T-cell (primary cell): ENCODE measurements at regions not wholly inside any gene's neighbourhood (a gene's known extent, or its start where the extent isn't known, plus 50 kb on each side); places are given as distances from the start of the nearest gene placed in this dataset.

Source experiments
- ATAC-seq, 4 experiments: fragments of 200-7000 bp in 3 of 4; fragments of 150-1000 bp in 1 of 4; cut with Tn5 transposase; replicated peaks in 1 of 4; 1 replicate in 3 of 4; 2 replicates in 1 of 4; pipeline ENCODE4 v1.10.0; 2021; ENCODE audit warnings: moderate library complexity in 3 of 4, mild to moderate bottlenecking in 2 of 4, moderate number of reproducible peaks in 1 of 4
- CTCF ChIA-PET, 2 donors: fragments of 300-600 bp; sonication (Branson Sonifier 250); formaldehyde crosslinking; loops; one replicate each; lab custom pipeline; 2022; ENCODE audit warnings: antibody characterized with exemption in 2 of 2; lab: Charles Lee
- POLR2A ChIA-PET, 2 donors: fragments of 300-600 bp; sonication (Branson Sonifier 250); formaldehyde crosslinking; loops; one replicate each; lab custom pipeline; 2022; ENCODE audit warnings: antibody characterized with exemption in 2 of 2; lab: Charles Lee
- DNase-seq, 35 experiments: peaks; one replicate each; pipeline versions ENCODE4 v3.0.0 to v3.0.0-alpha.2; 2013 to 2023
- H3K27ac ChIP-seq: one replicate; pipeline ENCODE4 v1.5.1; 2013; ENCODE audit warnings: low read length
- H3K27me3 ChIP-seq, 2 experiments: replicated peaks in 1 of 2; 1 replicate in 1 of 2; 2 replicates in 1 of 2; pipeline versions ENCODE4 v1.6.1 to v1.7.0; 2013; ENCODE audit warnings: low read length in 1 of 2, mixed read lengths in 1 of 2; ENCODE audit not compliant: control insufficient read depth in 2 of 2, insufficient read depth in 2 of 2; ENCODE audit errors: extremely low read depth in 1 of 2
- H3K36me3 ChIP-seq, 2 donors: 1 replicate in 1 of 2; 2 replicates in 1 of 2; pipeline versions ENCODE4 v1.6.1 to v1.7.0; 2013; ENCODE audit warnings: low read length in 1 of 2; ENCODE audit not compliant: control insufficient read depth in 2 of 2, insufficient read depth in 1 of 2; ENCODE audit errors: extremely low read depth in 1 of 2
- H3K4me1 ChIP-seq, 2 experiments: 1 replicate in 1 of 2; 2 replicates in 1 of 2; pipeline versions ENCODE4 v1.6.1 to v1.7.0; 2013; ENCODE audit warnings: low read length in 2 of 2, mixed read lengths in 1 of 2; ENCODE audit not compliant: insufficient read depth in 2 of 2, control insufficient read depth in 1 of 2; ENCODE audit errors: extremely low read depth in 1 of 2
- H3K4me3 ChIP-seq, 2 donors: 1 replicate in 1 of 2; 2 replicates in 1 of 2; pipeline versions ENCODE4 v1.5.1 to v1.7.0; 2013; ENCODE audit warnings: mild to moderate bottlenecking in 2 of 2, low read length in 1 of 2, moderate library complexity in 1 of 2; ENCODE audit not compliant: control insufficient read depth in 1 of 2; ENCODE audit errors: extremely low read depth in 1 of 2
- H3K9me3 ChIP-seq: 2 replicates; pipeline ENCODE4 v1.7.0; 2013
- H3K27ac Mint-ChIP-seq, 2 donors: one replicate each; pipeline ENCODE4 v1.8.0; 2020 to 2021; ENCODE audit warnings: mild to moderate bottlenecking in 2 of 2, mixed read lengths in 2 of 2
- H3K27me3 Mint-ChIP-seq, 2 donors: one replicate each; pipeline ENCODE4 v1.8.0; 2021 to 2022; ENCODE audit warnings: mixed read lengths in 2 of 2
- H3K36me3 Mint-ChIP-seq: one replicate; pipeline ENCODE4 v1.8.0; 2021; ENCODE audit warnings: mixed read lengths
- H3K4me1 Mint-ChIP-seq, 3 donors: one replicate each; pipeline ENCODE4 v1.8.0; 2020 to 2022; ENCODE audit warnings: mixed read lengths in 3 of 3, mild to moderate bottlenecking in 1 of 3
- H3K4me3 Mint-ChIP-seq, 3 donors: one replicate each; pipeline ENCODE4 v1.8.0; 2020 to 2022; ENCODE audit warnings: mild to moderate bottlenecking in 3 of 3, mixed read lengths in 3 of 3, moderate library complexity in 3 of 3
- H3K9me3 Mint-ChIP-seq, 3 donors: one replicate each; pipeline ENCODE4 v1.8.0; 2020 to 2022; ENCODE audit warnings: mixed read lengths in 3 of 3
- WGBS: methylation state at CpG from one replicate; pipeline ENCODE4 v1.1.5; 2013; ENCODE audit warnings: missing lambda C conversion rate; ENCODE audit not compliant: insufficient coverage; 5-methylcytosine and 5-hydroxymethylcytosine counted together

GRCh38 chr17:63381101-63381729 lies 64.9 kb downstream of the CYB561 start:
- no peaks in the 10 kb centered on the region for H3K27me3 ChIP-seq
- CTCF ChIA-PET = no interaction called here
- H3K27ac ChIP-seq = no peak overlapping the region
- no peak overlapping the region for H3K27ac Mint-ChIP-seq
- H3K4me3 ChIP-seq = no peak overlapping the region
- H3K36me3 ChIP-seq = peaks cover 7 to 8% of the 10 kb centered on the region in 2 donors
- POLR2A ChIA-PET = no interaction called here
- no peaks in the 10 kb centered on the region for H3K4me1 Mint-ChIP-seq
- H3K4me1 ChIP-seq = no peaks in the 10 kb centered on the region
- ATAC-seq (no peak), DNase-seq (no peak)
- H3K9me3 ChIP-seq = no peaks in the 10 kb centered on the region
- H3K36me3 Mint-ChIP-seq = peaks cover 30% of the 10 kb centered on the region
- H3K9me3 Mint-ChIP-seq = no peaks in the 10 kb centered on the region
- WGBS = 100% methylated on average over 1 of the region's 4 CpGs
- no peaks in the 10 kb centered on the region for H3K27me3 Mint-ChIP-seq
- no peak overlapping the region for H3K4me3 Mint-ChIP-seq

GRCh38 chr17:63382136-63382535 lies 64.0 kb downstream of the CYB561 start:
- H3K4me1 ChIP-seq = no peaks in the 10 kb centered on the region
- H3K27ac ChIP-seq = no peak overlapping the region
- POLR2A ChIA-PET = interaction anchor here in 1 of 2 donors (0.5 kb wide), 1 partner anchor 443 kb away, joined by 3 read pairs; no protein-coding TSS in a partner anchor
- H3K9me3 ChIP-seq = no peaks in the 10 kb centered on the region
- H3K36me3 Mint-ChIP-seq = peaks cover 30% of the 10 kb centered on the region
- no peak overlapping the region for H3K27ac Mint-ChIP-seq
- no peaks in the 10 kb centered on the region for H3K27me3 Mint-ChIP-seq
- no peak for DNase-seq
- no peaks in the 10 kb centered on the region for H3K9me3 Mint-ChIP-seq
- 100% methylated on average over 2 of the region's 2 CpGs for WGBS
- peaks cover 5 to 8% of the 10 kb centered on the region in 2 donors for H3K36me3 ChIP-seq
- no peak overlapping the region for H3K4me3 Mint-ChIP-seq
- no peak overlapping the region for H3K4me3 ChIP-seq
- no peaks in the 10 kb centered on the region for H3K27me3 ChIP-seq
- CTCF ChIA-PET = no interaction called here
- H3K4me1 Mint-ChIP-seq = no peaks in the 10 kb centered on the region
- no peak for ATAC-seq
